Ovary (tissue), 7 donors: ENCODE measurements at regions not wholly inside any gene's neighbourhood (a gene's known extent, or its start where the extent isn't known, plus 50 kb on each side); places are given as distances from the start of the nearest gene placed in this dataset.

Experiments
- DNase-seq, 5 donors: peaks; one replicate each; pipeline ENCODE4 v3.0.0-alpha.2; 2019 to 2020
- H3K27ac ChIP-seq, 2 donors: fragments of 200-600 bp; one replicate each; pipeline versions ENCODE4 v1.5.1 to v1.8.0; 2019 to 2022
- H3K27me3 ChIP-seq: fragments of 200-600 bp; one replicate; pipeline ENCODE4 v1.8.0; 2022
- H3K36me3 ChIP-seq: fragments of 200-600 bp; sonication (generic); one replicate; pipeline ENCODE4 v1.5.1; 2019
- H3K4me1 ChIP-seq: one replicate; pipeline ENCODE4 v1.8.1; 2013; ENCODE audit warnings: mild to moderate bottlenecking, moderate library complexity; ENCODE audit not compliant: insufficient read depth
- H3K4me3 ChIP-seq: fragments of 200-600 bp; sonication (generic); one replicate; pipeline ENCODE4 v1.5.1; 2017
- H3K9me3 ChIP-seq, 2 donors: fragments of 200-600 bp in 1 of 2; sonication (generic) in 1 of 2; one replicate each; pipeline versions ENCODE4 v1.5.1 to v1.8.1; 2013 to 2019; ENCODE audit warnings: mild to moderate bottlenecking in 1 of 2, moderate library complexity in 1 of 2
- EP300 ChIP-seq: sonication (generic); formaldehyde crosslinking; IDR thresholded peaks from one replicate; pipeline ENCODE4 v1.6.1; 2017; ENCODE audit warnings: antibody characterized with exemption
- POLR2A ChIP-seq: fragments of 450-650 bp; IDR thresholded peaks from one replicate; pipeline ENCODE4 v1.6.1; 2017; ENCODE audit warnings: antibody characterized with exemption, mild to moderate bottlenecking, moderate library complexity
- WGBS, 3 donors: extraction: QIAGEN DNeasy Blood & Tissue Kit in 1 of 3; methylation state at CpG; one replicate each; pipeline versions ENCODE4 v1.1.5 to v1.1.7; 2013 to 2017; 5-methylcytosine and 5-hydroxymethylcytosine counted together
- intact Hi-C, 4 donors: fragments of 100-400 bp; cut with DNase I; formaldehyde crosslinking; loops; one replicate each; pipeline versions ENCODE4 v1.11.0 to v1.15.1; 2022 to 2023
- TF ChIP-seq, protein P1 (sequence below), 3 donors: fragments of 450-650 bp in 2 of 3; fragments of 200-600 bp in 1 of 3; IDR thresholded peaks; one replicate each; pipeline versions ENCODE4 v1.5.1 to v1.8.0; 2016 to 2022; ENCODE audit warnings: antibody characterized with exemption in 3 of 3, mild to moderate bottlenecking in 1 of 3
- donor health status: DM: no; HTN: no; CAD: no; lungs with moderate emphysema.
- donor health status: DM: no; HTN: no; CAD: no.
- donor health status: Bipolar disorder and iron deficiency.
- donor health status: DM: no; HTN: no; CAD: no.
- donor health status: DM: yes; HTN: yes; CAD: no.

- no peak overlapping the region for H3K4me3 ChIP-seq
- no peaks in the 10 kb centered on the region for H3K27me3 ChIP-seq
- no peak for TF ChIP-seq EP300
- TF ChIP-seq, protein P1, sequence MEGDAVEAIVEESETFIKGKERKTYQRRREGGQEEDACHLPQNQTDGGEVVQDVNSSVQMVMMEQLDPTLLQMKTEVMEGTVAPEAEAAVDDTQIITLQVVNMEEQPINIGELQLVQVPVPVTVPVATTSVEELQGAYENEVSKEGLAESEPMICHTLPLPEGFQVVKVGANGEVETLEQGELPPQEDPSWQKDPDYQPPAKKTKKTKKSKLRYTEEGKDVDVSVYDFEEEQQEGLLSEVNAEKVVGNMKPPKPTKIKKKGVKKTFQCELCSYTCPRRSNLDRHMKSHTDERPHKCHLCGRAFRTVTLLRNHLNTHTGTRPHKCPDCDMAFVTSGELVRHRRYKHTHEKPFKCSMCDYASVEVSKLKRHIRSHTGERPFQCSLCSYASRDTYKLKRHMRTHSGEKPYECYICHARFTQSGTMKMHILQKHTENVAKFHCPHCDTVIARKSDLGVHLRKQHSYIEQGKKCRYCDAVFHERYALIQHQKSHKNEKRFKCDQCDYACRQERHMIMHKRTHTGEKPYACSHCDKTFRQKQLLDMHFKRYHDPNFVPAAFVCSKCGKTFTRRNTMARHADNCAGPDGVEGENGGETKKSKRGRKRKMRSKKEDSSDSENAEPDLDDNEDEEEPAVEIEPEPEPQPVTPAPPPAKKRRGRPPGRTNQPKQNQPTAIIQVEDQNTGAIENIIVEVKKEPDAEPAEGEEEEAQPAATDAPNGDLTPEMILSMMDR (IDR thresholded peaks at IDR 0.05): no peak
- TF ChIP-seq POLR2A: no peak
- no peak overlapping the region for H3K27ac ChIP-seq
- no peak for DNase-seq
- intact Hi-C loops: no loop called here
- H3K9me3 ChIP-seq: no peaks in the 10 kb centered on the region
- H3K4me1 ChIP-seq: no peaks in the 10 kb centered on the region
- no peaks in the 10 kb centered on the region for H3K36me3 ChIP-seq
- 79 to 93% (median 82%) methylated on average over 5 of the region's 5 CpGs for WGBS, 3 donors
These were observed 470.8 kb downstream of the SOX2 start for GRCh38 chr3:182182531-182182968.

DNA sequence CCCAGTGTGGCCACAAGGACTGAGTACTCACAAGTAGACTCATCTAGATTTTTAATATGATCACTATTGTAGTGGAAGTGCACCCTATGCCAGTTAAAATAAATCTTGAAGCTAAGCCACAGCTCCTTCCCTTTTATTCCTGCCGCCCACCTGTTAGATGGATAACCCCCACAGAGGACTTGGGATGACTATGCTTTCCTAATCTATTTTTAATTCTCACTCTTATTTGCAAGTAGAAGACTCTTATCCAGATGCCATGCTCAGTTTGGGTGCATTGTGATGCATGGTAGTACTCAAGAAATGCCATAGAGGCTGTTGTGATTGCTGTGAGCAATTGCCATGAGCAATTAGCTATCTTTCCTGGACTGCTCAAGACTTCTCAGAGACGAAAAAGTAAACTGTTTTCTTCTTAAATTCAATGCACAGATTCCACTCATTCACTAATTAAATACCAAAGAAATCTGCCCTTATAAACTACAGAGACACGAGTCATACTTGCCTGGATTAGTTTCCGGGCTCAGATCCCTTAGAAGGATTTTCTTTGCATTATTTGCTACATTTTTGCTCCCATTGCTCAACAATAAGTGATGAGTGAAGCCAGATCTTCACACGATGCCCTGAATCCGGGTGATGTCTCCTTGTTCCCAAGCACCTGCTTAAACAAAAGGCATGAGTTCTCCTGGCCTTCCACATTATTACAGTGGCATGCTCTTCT, 472.1 kb downstream of the SOX2 start:
- no peak for DNase-seq
- Histone ChIP-seq H3K9me3 (no peaks in the 10 kb centered on the region), H3K27me3 (no peaks in the 10 kb centered on the region), H3K4me1 (no peaks in the 10 kb centered on the region), H3K27ac (no peak overlapping the region), H3K36me3 (no peaks in the 10 kb centered on the region), H3K4me3 (no peak overlapping the region)
- intact Hi-C loops: no loop called here
- WGBS, 3 donors: 60 to 66% (median 65%) methylated on average over 6 of the region's 6 CpGs
- TF ChIP-seq POLR2A (no peak), EP300 (no peak)
- TF ChIP-seq, protein P1 (IDR thresholded peaks at IDR 0.05): no peak

GRCh38 chr3:182185313-182185712, 473.6 kb downstream of the SOX2 start:
- intact Hi-C loops: no loop called here
- DNase-seq: no peak
- H3K4me3 ChIP-seq: no peak overlapping the region
- H3K36me3 ChIP-seq: no peaks in the 10 kb centered on the region
- TF ChIP-seq EP300 (no peak), POLR2A (no peak)
- TF ChIP-seq, protein P1 (IDR thresholded peaks at IDR 0.05): no peak
- WGBS, 3 donors: 32 to 50% (median 45%) methylated on average over 1 of the region's 1 CpG
- no peaks in the 10 kb centered on the region for H3K27me3 ChIP-seq
- H3K4me1 ChIP-seq: no peaks in the 10 kb centered on the region
- H3K27ac ChIP-seq: no peak overlapping the region
- H3K9me3 ChIP-seq: no peaks in the 10 kb centered on the region

DNA sequence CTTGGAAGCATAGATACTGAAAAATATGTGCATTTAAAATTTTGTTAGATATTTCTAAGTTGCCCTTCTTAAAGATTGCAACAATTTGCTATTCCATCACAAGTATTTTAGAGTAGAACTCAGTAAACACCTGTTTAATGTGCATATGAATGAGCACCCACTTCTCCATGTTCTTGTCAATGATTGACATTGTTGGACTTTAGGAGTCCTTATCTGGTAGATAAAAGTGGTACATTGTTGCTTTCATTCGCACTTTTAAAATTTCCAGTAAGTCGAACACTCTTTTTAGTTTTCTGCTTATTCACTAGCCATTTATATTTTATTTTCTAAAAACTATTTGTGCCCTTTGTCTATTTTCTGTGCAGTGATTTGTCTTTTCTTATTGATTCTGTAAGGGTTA, 478.3 kb downstream of the SOX2 start:
- Histone ChIP-seq H3K4me1 (no peaks in the 10 kb centered on the region), H3K27ac (no peak overlapping the region), H3K27me3 (no peaks in the 10 kb centered on the region), H3K4me3 (no peak overlapping the region), H3K9me3 (no peaks in the 10 kb centered on the region), H3K36me3 (no peaks in the 10 kb centered on the region)
- 89 to 94% (median 93%) methylated on average over 2 of the region's 2 CpGs for WGBS, 3 donors
- intact Hi-C loops: no loop called here
- TF ChIP-seq POLR2A (no peak), EP300 (no peak)
- TF ChIP-seq, protein P1 (IDR thresholded peaks at IDR 0.05): no peak
- no peak for DNase-seq
